ENCODE measurements at regions not wholly inside any gene's neighbourhood (a gene's known extent, or its start where the extent isn't known, plus 50 kb on each side); places are given as distances from the start of the nearest gene placed in this dataset.

DNA sequence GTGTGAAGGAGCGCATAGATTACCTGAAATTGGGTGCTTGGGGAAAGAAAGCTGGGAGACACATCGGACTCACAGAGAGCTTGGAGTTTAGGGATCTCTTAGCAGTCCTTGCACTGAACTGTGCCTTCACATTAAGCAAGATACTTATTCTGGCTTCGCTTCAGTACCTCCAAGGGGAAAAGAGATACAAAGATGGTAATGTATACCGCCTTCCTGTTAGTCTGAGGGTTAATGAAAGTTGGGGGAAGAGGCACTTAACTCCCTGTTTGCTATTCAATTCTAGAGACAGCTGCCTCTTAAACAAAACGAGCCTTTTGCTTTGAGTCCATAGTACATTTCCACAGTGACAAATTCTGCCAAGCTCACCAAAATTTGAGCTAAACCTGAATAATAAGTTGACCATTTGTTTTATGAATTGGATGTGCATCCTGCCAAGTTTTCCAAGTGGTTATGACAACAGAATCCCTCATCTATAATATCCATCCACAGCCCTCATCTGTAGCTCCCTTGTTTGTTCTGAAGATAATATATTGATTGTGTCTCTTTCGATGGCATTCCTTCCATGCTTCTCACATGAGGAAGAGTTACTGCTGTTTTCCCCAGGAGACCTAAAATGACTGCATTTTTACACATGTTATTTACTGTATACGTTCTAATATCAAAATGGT is 287.1 kb upstream of the ATP5MC3 start:
- no peaks in the 10 kb centered on the region for H3K4me1 ChIP-seq (ENCODE audit: control insufficient read depth, insufficient read depth, low read length, poor library complexity, severe bottlenecking)
- no peak overlapping the region for H3K4me3 ChIP-seq (ENCODE audit: insufficient read depth, low read depth, low read length, poor library complexity, severe bottlenecking)
- DNase-seq: no peak
- no peaks in the 10 kb centered on the region for H3K36me3 ChIP-seq (ENCODE audit: control insufficient read depth, insufficient read depth, low read length)
- H3K27me3 ChIP-seq (replicated peaks; ENCODE audit: control insufficient read depth, insufficient read depth, low read length, poor library complexity, severe bottlenecking): no peaks in the 10 kb centered on the region
- H3K27ac ChIP-seq (ENCODE audit: insufficient read depth, low read length, poor library complexity, severe bottlenecking): no peak overlapping the region
- no peaks in the 10 kb centered on the region for H3K9me3 ChIP-seq (ENCODE audit: control insufficient read depth, low read length)

DNA sequence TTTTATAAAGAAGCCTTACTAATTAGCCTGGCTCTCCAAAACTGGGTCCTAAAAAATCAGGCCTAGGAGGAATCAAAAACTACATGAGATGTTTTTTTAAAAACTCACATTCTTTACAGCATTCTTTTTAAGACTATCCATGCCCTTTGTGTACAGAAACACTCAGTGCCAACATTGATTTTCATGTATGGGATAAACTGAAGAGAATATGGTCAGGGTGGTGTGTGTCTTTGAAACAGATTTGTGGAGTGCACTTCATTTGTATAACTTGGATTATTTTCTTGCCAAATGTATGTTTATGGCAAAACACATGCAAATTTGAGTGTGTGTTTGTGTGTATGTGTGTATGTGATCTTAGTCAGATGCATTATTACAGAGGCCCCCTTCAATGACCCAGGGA is 283.6 kb upstream of the ATP5MC3 start:
- no peak overlapping the region for H3K4me3 ChIP-seq (ENCODE audit: insufficient read depth, low read depth, low read length, poor library complexity, severe bottlenecking)
- no peak for DNase-seq
- H3K36me3 ChIP-seq (ENCODE audit: control insufficient read depth, insufficient read depth, low read length): no peaks in the 10 kb centered on the region
- no peaks in the 10 kb centered on the region for H3K4me1 ChIP-seq (ENCODE audit: control insufficient read depth, insufficient read depth, low read length, poor library complexity, severe bottlenecking)
- H3K27me3 ChIP-seq (replicated peaks; ENCODE audit: control insufficient read depth, insufficient read depth, low read length, poor library complexity, severe bottlenecking): no peaks in the 10 kb centered on the region
- no peaks in the 10 kb centered on the region for H3K9me3 ChIP-seq (ENCODE audit: control insufficient read depth, low read length)
- no peak overlapping the region for H3K27ac ChIP-seq (ENCODE audit: insufficient read depth, low read length, poor library complexity, severe bottlenecking)

DNA sequence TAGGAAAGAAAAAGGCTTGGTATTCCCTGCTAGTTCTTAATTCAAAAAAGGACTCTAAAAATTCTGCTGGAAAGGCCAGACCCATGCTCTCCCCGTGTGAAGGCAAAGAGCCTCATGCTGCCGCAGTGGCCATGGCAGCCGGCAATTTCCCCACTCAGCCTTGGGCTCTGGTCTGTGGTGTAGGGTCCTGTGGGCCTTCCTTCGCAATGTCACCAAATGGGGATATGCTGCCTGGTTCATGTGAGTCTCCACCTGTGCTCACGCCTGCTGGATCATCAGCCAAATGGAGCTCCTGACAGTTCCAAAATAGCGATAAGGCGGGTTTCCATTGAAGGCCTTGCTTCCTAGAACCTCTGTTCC is 282.8 kb upstream of the ATP5MC3 start:
- no peak overlapping the region for H3K27ac ChIP-seq (ENCODE audit: insufficient read depth, low read length, poor library complexity, severe bottlenecking)
- no peaks in the 10 kb centered on the region for H3K4me1 ChIP-seq (ENCODE audit: control insufficient read depth, insufficient read depth, low read length, poor library complexity, severe bottlenecking)
- no peaks in the 10 kb centered on the region for H3K27me3 ChIP-seq (replicated peaks; ENCODE audit: control insufficient read depth, insufficient read depth, low read length, poor library complexity, severe bottlenecking)
- no peak overlapping the region for H3K4me3 ChIP-seq (ENCODE audit: insufficient read depth, low read depth, low read length, poor library complexity, severe bottlenecking)
- H3K36me3 ChIP-seq (ENCODE audit: control insufficient read depth, insufficient read depth, low read length): no peaks in the 10 kb centered on the region
- no peak for DNase-seq
- no peaks in the 10 kb centered on the region for H3K9me3 ChIP-seq (ENCODE audit: control insufficient read depth, low read length)

DNA sequence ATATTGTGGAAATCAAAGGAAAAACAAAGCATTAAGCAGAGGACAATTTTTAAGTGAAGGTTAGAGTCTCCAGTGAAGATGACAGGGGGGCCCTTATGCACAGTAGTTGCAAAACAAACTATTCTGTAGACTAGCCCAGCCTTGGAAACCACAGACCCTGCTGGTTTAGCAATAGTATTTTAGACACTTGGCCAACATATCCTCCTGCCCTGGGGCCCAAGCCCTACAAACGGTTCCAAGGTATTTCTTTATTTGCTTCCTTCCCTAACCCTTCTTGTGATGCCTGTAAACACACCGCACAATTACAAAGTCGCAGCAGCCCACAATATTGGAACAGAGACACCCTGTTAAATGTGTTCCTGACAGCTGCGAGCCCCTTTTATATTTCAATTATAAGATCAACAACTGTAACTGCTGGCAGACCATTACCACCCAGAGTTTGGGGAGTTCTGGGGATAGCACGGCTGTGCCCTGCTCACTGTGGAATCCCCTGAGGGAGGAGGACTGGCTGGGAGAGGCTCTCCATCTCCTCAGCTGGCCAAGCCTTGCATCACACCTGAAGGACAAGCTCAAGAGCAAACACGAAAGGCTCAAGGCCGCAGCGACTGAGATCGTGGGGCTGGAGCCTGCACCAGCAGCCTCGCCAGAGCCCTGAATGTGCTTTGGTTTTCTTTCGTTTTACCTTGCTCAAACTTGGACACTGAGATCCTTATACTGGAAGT is 282.2 kb upstream of the ATP5MC3 start:
- H3K27me3 ChIP-seq (replicated peaks; ENCODE audit: control insufficient read depth, insufficient read depth, low read length, poor library complexity, severe bottlenecking): no peaks in the 10 kb centered on the region
- H3K9me3 ChIP-seq (ENCODE audit: control insufficient read depth, low read length): no peaks in the 10 kb centered on the region
- H3K4me1 ChIP-seq (ENCODE audit: control insufficient read depth, insufficient read depth, low read length, poor library complexity, severe bottlenecking): no peaks in the 10 kb centered on the region
- no peaks in the 10 kb centered on the region for H3K36me3 ChIP-seq (ENCODE audit: control insufficient read depth, insufficient read depth, low read length)
- no peak overlapping the region for H3K27ac ChIP-seq (ENCODE audit: insufficient read depth, low read length, poor library complexity, severe bottlenecking)
- H3K4me3 ChIP-seq (ENCODE audit: insufficient read depth, low read depth, low read length, poor library complexity, severe bottlenecking): no peak overlapping the region
- no peak for DNase-seq

DNA sequence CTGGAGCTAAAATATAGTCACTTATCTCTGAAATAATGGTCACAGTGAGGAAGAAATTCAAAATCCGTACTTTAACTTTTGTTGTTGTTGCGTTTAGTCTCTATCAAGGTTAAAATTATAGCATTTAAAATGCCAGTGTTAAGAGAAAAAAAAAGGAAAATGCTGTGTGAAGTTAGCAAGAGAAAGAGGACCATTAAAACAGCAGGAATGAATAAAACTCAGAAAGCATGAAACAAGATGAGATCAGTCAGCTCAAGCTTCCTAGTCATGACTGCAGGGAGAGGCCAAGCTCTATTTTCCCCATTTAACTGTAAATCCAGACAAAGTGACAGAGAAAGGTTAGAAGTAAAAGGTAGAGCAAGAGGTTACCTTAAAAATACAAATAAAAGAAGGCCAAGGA is 281.7 kb upstream of the ATP5MC3 start:
- Histone ChIP-seq H3K27me3 (replicated peaks; ENCODE audit: control insufficient read depth, insufficient read depth, low read length, poor library complexity, severe bottlenecking) (no peaks in the 10 kb centered on the region), H3K9me3 (ENCODE audit: control insufficient read depth, low read length) (no peaks in the 10 kb centered on the region), H3K4me3 (ENCODE audit: insufficient read depth, low read depth, low read length, poor library complexity, severe bottlenecking) (no peak overlapping the region), H3K36me3 (ENCODE audit: control insufficient read depth, insufficient read depth, low read length) (no peaks in the 10 kb centered on the region), H3K4me1 (ENCODE audit: control insufficient read depth, insufficient read depth, low read length, poor library complexity, severe bottlenecking) (no peaks in the 10 kb centered on the region), H3K27ac (ENCODE audit: insufficient read depth, low read length, poor library complexity, severe bottlenecking) (no peak overlapping the region)
- no peak for DNase-seq

DNA sequence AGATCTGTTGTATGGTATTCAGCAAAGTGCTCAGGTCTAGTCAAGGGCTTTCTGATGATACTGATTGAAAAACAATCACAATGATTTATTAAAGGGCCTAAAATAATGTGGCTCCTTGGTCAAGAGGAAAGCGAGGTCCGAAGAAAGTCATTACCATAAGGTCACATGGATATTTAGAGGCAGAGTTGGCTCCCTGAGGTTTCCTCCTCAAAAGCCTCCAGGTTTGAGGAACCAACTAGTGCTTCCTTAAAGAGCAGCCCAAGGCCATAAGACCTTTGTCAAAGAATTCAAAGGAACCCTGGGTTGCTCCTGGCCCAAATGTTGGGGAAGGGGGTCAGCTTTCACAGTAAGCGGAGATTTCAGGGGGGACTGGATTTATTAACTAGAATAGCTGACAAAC is 280.7 kb upstream of the ATP5MC3 start:
- no peaks in the 10 kb centered on the region for H3K4me1 ChIP-seq (ENCODE audit: control insufficient read depth, insufficient read depth, low read length, poor library complexity, severe bottlenecking)
- no peaks in the 10 kb centered on the region for H3K27me3 ChIP-seq (replicated peaks; ENCODE audit: control insufficient read depth, insufficient read depth, low read length, poor library complexity, severe bottlenecking)
- H3K36me3 ChIP-seq (ENCODE audit: control insufficient read depth, insufficient read depth, low read length): no peaks in the 10 kb centered on the region
- no peak for DNase-seq
- no peak overlapping the region for H3K4me3 ChIP-seq (ENCODE audit: insufficient read depth, low read depth, low read length, poor library complexity, severe bottlenecking)
- H3K9me3 ChIP-seq (ENCODE audit: control insufficient read depth, low read length): no peaks in the 10 kb centered on the region
- H3K27ac ChIP-seq (ENCODE audit: insufficient read depth, low read length, poor library complexity, severe bottlenecking): no peak overlapping the region

DNA sequence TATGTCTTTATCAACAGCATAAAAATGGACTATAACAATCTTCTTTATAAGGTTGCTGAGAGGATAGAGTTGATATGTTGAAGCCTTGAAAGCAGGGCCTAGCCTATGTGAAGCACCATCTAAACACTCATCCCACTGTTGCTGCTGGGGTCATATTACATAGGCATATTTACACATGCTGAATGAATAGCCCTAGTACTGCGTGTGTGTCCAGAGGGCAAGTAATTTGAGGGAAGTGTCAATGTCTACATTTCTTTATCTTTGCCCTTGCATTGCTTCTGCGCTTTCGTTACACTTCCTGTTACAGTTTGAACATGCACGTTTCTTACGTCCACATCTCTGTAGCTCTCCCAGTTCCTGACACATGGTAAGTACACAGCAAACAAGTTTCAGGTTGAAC is 280.3 kb upstream of the ATP5MC3 start:
- Histone ChIP-seq H3K27ac (ENCODE audit: insufficient read depth, low read length, poor library complexity, severe bottlenecking) (no peak overlapping the region), H3K9me3 (ENCODE audit: control insufficient read depth, low read length) (no peaks in the 10 kb centered on the region), H3K4me3 (ENCODE audit: insufficient read depth, low read depth, low read length, poor library complexity, severe bottlenecking) (no peak overlapping the region), H3K36me3 (ENCODE audit: control insufficient read depth, insufficient read depth, low read length) (no peaks in the 10 kb centered on the region), H3K4me1 (ENCODE audit: control insufficient read depth, insufficient read depth, low read length, poor library complexity, severe bottlenecking) (no peaks in the 10 kb centered on the region), H3K27me3 (replicated peaks; ENCODE audit: control insufficient read depth, insufficient read depth, low read length, poor library complexity, severe bottlenecking) (no peaks in the 10 kb centered on the region)
- DNase-seq: no peak

DNA sequence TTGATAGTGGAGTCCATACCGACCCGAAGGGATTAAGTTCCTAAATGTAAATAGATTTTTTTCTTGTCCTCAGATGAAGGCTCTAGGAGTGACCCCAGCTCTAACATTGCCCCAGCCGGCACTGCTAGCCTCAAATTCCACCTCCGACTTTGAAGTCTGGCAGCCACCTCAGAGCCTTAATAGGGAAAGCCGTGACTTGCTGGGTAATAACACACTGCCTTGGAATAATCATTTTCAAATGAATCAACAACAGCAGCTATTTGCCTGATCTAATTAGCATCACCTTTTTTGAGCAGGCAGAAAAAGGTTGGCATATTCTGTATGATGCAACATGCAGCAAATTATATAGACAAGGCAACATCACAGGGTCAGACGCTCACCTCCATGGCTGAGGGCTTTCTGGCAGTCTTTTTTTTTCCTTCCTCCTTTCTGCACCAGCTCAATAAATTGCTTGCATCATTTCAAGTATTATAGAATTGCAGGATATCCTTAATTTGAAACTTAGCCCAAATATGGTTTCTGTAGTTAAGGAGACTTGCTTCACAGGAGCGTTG is 276.5 kb upstream of the ATP5MC3 start:
- no peak for DNase-seq
- H3K9me3 ChIP-seq (ENCODE audit: control insufficient read depth, low read length): no peaks in the 10 kb centered on the region
- no peaks in the 10 kb centered on the region for H3K4me1 ChIP-seq (ENCODE audit: control insufficient read depth, insufficient read depth, low read length, poor library complexity, severe bottlenecking)
- H3K27ac ChIP-seq (ENCODE audit: insufficient read depth, low read length, poor library complexity, severe bottlenecking): no peak overlapping the region
- H3K4me3 ChIP-seq (ENCODE audit: insufficient read depth, low read depth, low read length, poor library complexity, severe bottlenecking): no peak overlapping the region
- H3K36me3 ChIP-seq (ENCODE audit: control insufficient read depth, insufficient read depth, low read length): no peaks in the 10 kb centered on the region
- no peaks in the 10 kb centered on the region for H3K27me3 ChIP-seq (replicated peaks; ENCODE audit: control insufficient read depth, insufficient read depth, low read length, poor library complexity, severe bottlenecking)

DNA sequence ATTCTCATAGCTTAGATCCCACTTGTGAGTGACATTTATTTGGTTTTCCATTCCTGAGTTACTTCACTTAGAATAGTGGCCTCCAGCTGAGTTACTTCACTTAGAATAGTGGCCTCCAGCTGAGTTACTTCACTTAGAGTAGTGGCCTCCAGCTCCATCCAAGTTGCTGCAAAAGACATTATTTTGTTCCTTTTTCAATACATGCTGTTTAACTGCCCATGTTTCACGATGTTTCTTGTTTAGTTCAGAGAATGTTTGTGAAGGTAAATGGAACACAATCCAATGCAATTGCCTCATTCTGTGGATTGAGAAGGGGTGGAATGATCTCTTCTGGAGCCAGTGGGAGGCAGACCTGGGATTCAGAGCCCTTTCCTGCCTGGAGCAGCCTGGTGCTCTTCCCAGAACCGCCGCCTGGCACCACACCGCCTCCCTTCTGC is 273.5 kb upstream of the ATP5MC3 start:
- Histone ChIP-seq H3K36me3 (ENCODE audit: control insufficient read depth, insufficient read depth, low read length) (no peaks in the 10 kb centered on the region), H3K27me3 (replicated peaks; ENCODE audit: control insufficient read depth, insufficient read depth, low read length, poor library complexity, severe bottlenecking) (no peaks in the 10 kb centered on the region), H3K27ac (ENCODE audit: insufficient read depth, low read length, poor library complexity, severe bottlenecking) (no peak overlapping the region), H3K4me3 (ENCODE audit: insufficient read depth, low read depth, low read length, poor library complexity, severe bottlenecking) (no peak overlapping the region), H3K9me3 (ENCODE audit: control insufficient read depth, low read length) (no peaks in the 10 kb centered on the region), H3K4me1 (ENCODE audit: control insufficient read depth, insufficient read depth, low read length, poor library complexity, severe bottlenecking) (no peaks in the 10 kb centered on the region)
- no peak for DNase-seq

DNA sequence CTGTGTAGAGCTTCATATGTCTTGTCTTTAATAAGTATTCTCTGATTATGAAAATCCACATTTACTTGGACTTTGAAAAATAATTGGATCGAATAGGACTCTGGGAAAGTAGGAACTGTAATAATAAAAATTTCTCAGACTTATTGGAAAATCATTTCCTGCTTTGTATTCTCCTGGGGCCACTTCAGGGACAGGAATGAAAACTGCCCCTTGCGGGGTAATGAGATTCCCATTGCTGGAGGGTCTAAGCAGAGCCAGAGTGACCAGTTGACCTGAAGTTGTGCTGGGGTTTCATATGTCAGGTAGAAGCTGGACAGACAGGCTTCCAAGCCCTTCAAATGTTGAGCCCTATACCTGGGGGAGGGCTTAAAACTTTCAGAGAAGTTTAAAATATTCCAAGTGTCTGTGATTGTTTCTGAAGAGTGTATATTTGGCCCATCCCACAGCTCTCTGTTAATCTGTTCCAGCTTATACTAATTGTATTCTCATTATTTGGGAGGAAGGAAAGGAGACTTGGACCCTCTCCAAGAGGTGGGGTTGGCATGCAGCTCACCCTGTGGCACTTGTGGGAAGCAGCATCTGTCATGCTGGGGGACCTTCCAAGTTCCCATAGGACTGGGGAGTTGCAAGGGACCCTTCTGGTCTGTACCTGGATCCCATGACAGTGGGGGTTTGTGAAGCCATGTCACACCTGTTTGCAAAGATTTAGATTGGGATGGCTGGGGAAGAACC is 268.7 kb upstream of the ATP5MC3 start:
- DNase-seq: no peak
- no peaks in the 10 kb centered on the region for H3K9me3 ChIP-seq (ENCODE audit: control insufficient read depth, low read length)
- H3K27me3 ChIP-seq (replicated peaks; ENCODE audit: control insufficient read depth, insufficient read depth, low read length, poor library complexity, severe bottlenecking): no peaks in the 10 kb centered on the region
- H3K36me3 ChIP-seq (ENCODE audit: control insufficient read depth, insufficient read depth, low read length): no peaks in the 10 kb centered on the region
- H3K4me1 ChIP-seq (ENCODE audit: control insufficient read depth, insufficient read depth, low read length, poor library complexity, severe bottlenecking): no peaks in the 10 kb centered on the region
- no peak overlapping the region for H3K27ac ChIP-seq (ENCODE audit: insufficient read depth, low read length, poor library complexity, severe bottlenecking)
- no peak overlapping the region for H3K4me3 ChIP-seq (ENCODE audit: insufficient read depth, low read depth, low read length, poor library complexity, severe bottlenecking)
